ENCODE measurements at regions not wholly inside any gene's neighbourhood (a gene's known extent, or its start where the extent isn't known, plus 50 kb on each side); places are given as distances from the start of the nearest gene placed in this dataset.
"Not testable (repeated sequence)": the region's sequence is repeated elsewhere in the genome, so short reads cannot be mapped to it uniquely, and the experiment has no call there.

- TF ChIP-seq POLR2AphosphoS5 (IDR thresholded peaks at IDR 0.05); CTCF (IDR thresholded peaks at IDR 0.05); EP300 (IDR thresholded peaks at IDR 0.05; ENCODE audit: low read depth); POLR2A (IDR thresholded peaks at IDR 0.05): not testable (repeated sequence)
Measured at GRCh38 chr9:65455136-65455535, 170.1 kb upstream of the FOXD4L5 start.
